ENCODE measurements at regions not wholly inside any gene's neighbourhood (a gene's known extent, or its start where the extent isn't known, plus 50 kb on each side); places are given as distances from the start of the nearest gene placed in this dataset.
A peak's percentile ranks its signal among the peaks of the same experiment; 100 is the strongest.

- TF ChIP-seq BCL3 (IDR thresholded peaks at IDR 0.05; ENCODE audit: borderline replicate concordance, insufficient read depth, low read depth, low read length, poor library complexity, severe bottlenecking): no peak
- TF ChIP-seq, protein P1, sequence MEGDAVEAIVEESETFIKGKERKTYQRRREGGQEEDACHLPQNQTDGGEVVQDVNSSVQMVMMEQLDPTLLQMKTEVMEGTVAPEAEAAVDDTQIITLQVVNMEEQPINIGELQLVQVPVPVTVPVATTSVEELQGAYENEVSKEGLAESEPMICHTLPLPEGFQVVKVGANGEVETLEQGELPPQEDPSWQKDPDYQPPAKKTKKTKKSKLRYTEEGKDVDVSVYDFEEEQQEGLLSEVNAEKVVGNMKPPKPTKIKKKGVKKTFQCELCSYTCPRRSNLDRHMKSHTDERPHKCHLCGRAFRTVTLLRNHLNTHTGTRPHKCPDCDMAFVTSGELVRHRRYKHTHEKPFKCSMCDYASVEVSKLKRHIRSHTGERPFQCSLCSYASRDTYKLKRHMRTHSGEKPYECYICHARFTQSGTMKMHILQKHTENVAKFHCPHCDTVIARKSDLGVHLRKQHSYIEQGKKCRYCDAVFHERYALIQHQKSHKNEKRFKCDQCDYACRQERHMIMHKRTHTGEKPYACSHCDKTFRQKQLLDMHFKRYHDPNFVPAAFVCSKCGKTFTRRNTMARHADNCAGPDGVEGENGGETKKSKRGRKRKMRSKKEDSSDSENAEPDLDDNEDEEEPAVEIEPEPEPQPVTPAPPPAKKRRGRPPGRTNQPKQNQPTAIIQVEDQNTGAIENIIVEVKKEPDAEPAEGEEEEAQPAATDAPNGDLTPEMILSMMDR (IDR thresholded peaks at IDR 0.05 in 2 of 3, conservative IDR thresholded peaks at IDR 0.05 in 1 of 3; ENCODE audit: control insufficient read depth in 2 of 3, extremely low read depth in 1 of 3, insufficient read depth in 1 of 3, low read depth in 3 of 3, low read length in 3 of 3): peak; percentile 81 to 88 (median 86)
- TF ChIP-seq STAT1 (conservative IDR thresholded peaks at IDR 0.05): no peak
- peak; percentile 79 for TF ChIP-seq SMC3 (IDR thresholded peaks at IDR 0.05; ENCODE audit: borderline replicate concordance, low read length)
- TF ChIP-seq JUNB (IDR thresholded peaks at IDR 0.05): no peak
- no peak for TF ChIP-seq RFX5 (IDR thresholded peaks at IDR 0.05; ENCODE audit: low read depth, low read length)
- TF ChIP-seq CHD2 (IDR thresholded peaks at IDR 0.05; ENCODE audit: borderline replicate concordance, low read depth, low read length): no peak
- TF ChIP-seq, protein P2, sequence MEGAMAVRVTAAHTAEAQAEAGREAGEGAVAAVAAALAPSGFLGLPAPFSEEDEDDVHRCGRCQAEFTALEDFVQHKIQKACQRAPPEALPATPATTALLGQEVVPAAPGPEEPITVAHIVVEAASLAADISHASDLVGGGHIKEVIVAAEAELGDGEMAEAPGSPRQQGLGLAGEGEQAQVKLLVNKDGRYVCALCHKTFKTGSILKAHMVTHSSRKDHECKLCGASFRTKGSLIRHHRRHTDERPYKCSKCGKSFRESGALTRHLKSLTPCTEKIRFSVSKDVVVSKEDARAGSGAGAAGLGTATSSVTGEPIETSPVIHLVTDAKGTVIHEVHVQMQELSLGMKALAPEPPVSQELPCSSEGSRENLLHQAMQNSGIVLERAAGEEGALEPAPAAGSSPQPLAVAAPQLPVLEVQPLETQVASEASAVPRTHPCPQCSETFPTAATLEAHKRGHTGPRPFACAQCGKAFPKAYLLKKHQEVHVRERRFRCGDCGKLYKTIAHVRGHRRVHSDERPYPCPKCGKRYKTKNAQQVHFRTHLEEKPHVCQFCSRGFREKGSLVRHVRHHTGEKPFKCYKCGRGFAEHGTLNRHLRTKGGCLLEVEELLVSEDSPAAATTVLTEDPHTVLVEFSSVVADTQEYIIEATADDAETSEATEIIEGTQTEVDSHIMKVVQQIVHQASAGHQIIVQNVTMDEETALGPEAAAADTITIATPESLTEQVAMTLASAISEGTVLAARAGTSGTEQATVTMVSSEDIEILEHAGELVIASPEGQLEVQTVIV (IDR thresholded peaks at IDR 0.05; ENCODE audit: borderline replicate concordance, partially characterized antibody): no peak
- TF ChIP-seq YBX1 (IDR thresholded peaks at IDR 0.05): no peak
- TF ChIP-seq SREBF1 (IDR thresholded peaks at IDR 0.05; ENCODE audit: low read length): no peak
- no peak for TF ChIP-seq FOXK2 (IDR thresholded peaks at IDR 0.05)
- TF ChIP-seq YY1 (IDR thresholded peaks at IDR 0.05; ENCODE audit: low read depth, low read length): peak; percentile 31; the same call in 1 of the 2 replicates
These were observed 89.0 kb downstream of the ISX start (continued) for GRCh38 chr22:35154937-35155387.
